ENCODE measurements at regions not wholly inside any gene's neighbourhood (a gene's known extent, or its start where the extent isn't known, plus 50 kb on each side); places are given as distances from the start of the nearest gene placed in this dataset.

GRCh38 chr9:29004988-29005387, 1431.7 kb upstream of the C9orf72 start:
- Histone ChIP-seq H3K36me3 (ENCODE audit: control insufficient read depth in 2 of 2, insufficient read depth in 1 of 2, low read length in 2 of 2) (no peaks in the 10 kb centered on the region), H3K27ac (ENCODE audit: extremely low read depth, low read depth, low read length) (no peak overlapping the region), H3K9me3 (ENCODE audit: control insufficient read depth, insufficient read depth, low read depth, low read length) (no peaks in the 10 kb centered on the region), H3K4me3 (ENCODE audit: low read depth, low read length) (no peak overlapping the region), H3K4me1 (ENCODE audit: control insufficient read depth, insufficient read depth, low read length) (no peaks in the 10 kb centered on the region)
- POLR2A ChIA-PET: no interaction called here
- TF ChIP-seq ZNF157 (tag by site-specific recombination; IDR thresholded peaks at IDR 0.05) (no peak), PATZ1 (tag by site-specific recombination; IDR thresholded peaks at IDR 0.05) (no peak), ZNF529 (tag by site-specific recombination; IDR thresholded peaks at IDR 0.05; ENCODE audit: insufficient replicate concordance) (no peak), ZBTB7A (tag by site-specific recombination; IDR thresholded peaks at IDR 0.05; ENCODE audit: low read depth) (no peak), REST (tag by site-specific recombination; IDR thresholded peaks at IDR 0.05) (no peak), ZNF433 (tag by site-specific recombination; IDR thresholded peaks at IDR 0.05; ENCODE audit: low read depth) (no peak)
- CTCF ChIA-PET: no interaction called here

- ChIA-PET CTCF (no interaction called here), POLR2A (no interaction called here)
- Histone ChIP-seq H3K36me3 (ENCODE audit: control insufficient read depth in 2 of 2, insufficient read depth in 1 of 2, low read length in 2 of 2) (no peaks in the 10 kb centered on the region), H3K27ac (ENCODE audit: extremely low read depth, low read depth, low read length) (no peak overlapping the region), H3K4me1 (ENCODE audit: control insufficient read depth, insufficient read depth, low read length) (no peaks in the 10 kb centered on the region), H3K9me3 (ENCODE audit: control insufficient read depth, insufficient read depth, low read depth, low read length) (no peaks in the 10 kb centered on the region), H3K4me3 (ENCODE audit: low read depth, low read length) (no peak overlapping the region)
- TF ChIP-seq MZF1 (tag by site-specific recombination; IDR thresholded peaks at IDR 0.05; ENCODE audit: borderline replicate concordance) (no peak), ZEB2 (tag by site-specific recombination; IDR thresholded peaks at IDR 0.05) (no peak), ZNF426 (tag by site-specific recombination; IDR thresholded peaks at IDR 0.05) (no peak)
Measured at GRCh38 chr9:29006628-29007027, 1433.3 kb upstream of the C9orf72 start.

GRCh38 chr9:29012911-29013310, 1439.6 kb upstream of the C9orf72 start:
- H3K27ac ChIP-seq (ENCODE audit: extremely low read depth, low read depth, low read length): no peak overlapping the region
- H3K4me3 ChIP-seq (ENCODE audit: low read depth, low read length): no peak overlapping the region
- no peaks in the 10 kb centered on the region for H3K36me3 ChIP-seq (ENCODE audit: control insufficient read depth in 2 of 2, insufficient read depth in 1 of 2, low read length in 2 of 2)
- ChIA-PET POLR2A (no interaction called here), CTCF (interaction anchor here (0.5 kb wide), 1 partner anchor 14 kb away, joined by 3 read pairs; no protein-coding TSS in a partner anchor)
- no peaks in the 10 kb centered on the region for H3K4me1 ChIP-seq (ENCODE audit: control insufficient read depth, insufficient read depth, low read length)
- TF ChIP-seq REPIN1 (tag by site-specific recombination; IDR thresholded peaks at IDR 0.05; ENCODE audit: low read depth) (no peak), ZNF488 (tag by site-specific recombination; IDR thresholded peaks at IDR 0.05) (no peak), ZNF274 (IDR thresholded peaks at IDR 0.05; ENCODE audit: low read length) (no peak), ZNF274 (tag by site-specific recombination; IDR thresholded peaks at IDR 0.05; ENCODE audit: borderline replicate concordance) (no peak), ZNF626 (tag by site-specific recombination; IDR thresholded peaks at IDR 0.05) (no peak), ZNF704 (tag by site-specific recombination; IDR thresholded peaks at IDR 0.05) (no peak), ZNF830 (tag by site-specific recombination; IDR thresholded peaks at IDR 0.05; ENCODE audit: low read depth) (no peak), ZBTB17 (tag by site-specific recombination; IDR thresholded peaks at IDR 0.05) (no peak), ZNF677 (tag by site-specific recombination; IDR thresholded peaks at IDR 0.05) (no peak), ZNF221 (tag by site-specific recombination; IDR thresholded peaks at IDR 0.05; ENCODE audit: borderline replicate concordance) (no peak)
- H3K9me3 ChIP-seq (ENCODE audit: control insufficient read depth, insufficient read depth, low read depth, low read length): no peaks in the 10 kb centered on the region

Measured in HEK293 (cell line).